ENCODE measurements at regions not wholly inside any gene's neighbourhood (a gene's known extent, or its start where the extent isn't known, plus 50 kb on each side); places are given as distances from the start of the nearest gene placed in this dataset.

GRCh38 chr12:78494911-78495310, 369.7 kb upstream of the SYT1 start:
- Histone ChIP-seq H3K36me3 (no peaks in the 10 kb centered on the region), H3K27me3 (no peaks in the 10 kb centered on the region), H3K4me3 (no peak overlapping the region), H3K4me1 (no peaks in the 10 kb centered on the region), H3K27ac (no peak overlapping the region), H3K9me3 (no peaks in the 10 kb centered on the region)
- intact Hi-C loops (cut with DNase I; ENCODE audit: low total_unique reads): no loop called here
- TF ChIP-seq POLR2A (IDR thresholded peaks at IDR 0.05): no peak
- TF ChIP-seq, protein P1, sequence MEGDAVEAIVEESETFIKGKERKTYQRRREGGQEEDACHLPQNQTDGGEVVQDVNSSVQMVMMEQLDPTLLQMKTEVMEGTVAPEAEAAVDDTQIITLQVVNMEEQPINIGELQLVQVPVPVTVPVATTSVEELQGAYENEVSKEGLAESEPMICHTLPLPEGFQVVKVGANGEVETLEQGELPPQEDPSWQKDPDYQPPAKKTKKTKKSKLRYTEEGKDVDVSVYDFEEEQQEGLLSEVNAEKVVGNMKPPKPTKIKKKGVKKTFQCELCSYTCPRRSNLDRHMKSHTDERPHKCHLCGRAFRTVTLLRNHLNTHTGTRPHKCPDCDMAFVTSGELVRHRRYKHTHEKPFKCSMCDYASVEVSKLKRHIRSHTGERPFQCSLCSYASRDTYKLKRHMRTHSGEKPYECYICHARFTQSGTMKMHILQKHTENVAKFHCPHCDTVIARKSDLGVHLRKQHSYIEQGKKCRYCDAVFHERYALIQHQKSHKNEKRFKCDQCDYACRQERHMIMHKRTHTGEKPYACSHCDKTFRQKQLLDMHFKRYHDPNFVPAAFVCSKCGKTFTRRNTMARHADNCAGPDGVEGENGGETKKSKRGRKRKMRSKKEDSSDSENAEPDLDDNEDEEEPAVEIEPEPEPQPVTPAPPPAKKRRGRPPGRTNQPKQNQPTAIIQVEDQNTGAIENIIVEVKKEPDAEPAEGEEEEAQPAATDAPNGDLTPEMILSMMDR (IDR thresholded peaks at IDR 0.05): no peak
- DNase-seq: no peak

DNA sequence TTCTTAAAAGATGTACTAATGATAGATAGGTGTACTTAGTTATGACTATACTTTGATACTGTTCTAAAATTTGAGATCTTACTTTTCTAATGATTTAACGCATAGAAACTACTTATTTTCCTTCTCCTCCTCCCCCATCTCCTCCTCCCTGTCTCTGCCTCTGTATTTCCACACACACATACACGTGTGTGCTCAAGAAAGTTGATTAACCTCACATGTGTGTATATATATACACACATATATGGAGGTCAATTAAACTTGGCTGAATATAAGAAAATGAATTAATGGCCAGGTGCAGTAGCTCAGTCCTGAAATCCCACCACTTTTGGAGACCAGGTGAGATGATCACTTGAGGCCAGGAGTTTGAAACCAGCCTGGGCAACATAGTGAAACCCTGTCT, 362.7 kb upstream of the SYT1 start:
- H3K27me3 ChIP-seq: no peaks in the 10 kb centered on the region
- H3K4me3 ChIP-seq: no peak overlapping the region
- no peak overlapping the region for H3K27ac ChIP-seq
- TF ChIP-seq, protein P1 (IDR thresholded peaks at IDR 0.05): no peak
- TF ChIP-seq POLR2A (IDR thresholded peaks at IDR 0.05): no peak
- no peaks in the 10 kb centered on the region for H3K4me1 ChIP-seq
- intact Hi-C loops (cut with DNase I; ENCODE audit: low total_unique reads): no loop called here
- no peak for DNase-seq
- H3K9me3 ChIP-seq: no peaks in the 10 kb centered on the region
- no peaks in the 10 kb centered on the region for H3K36me3 ChIP-seq

DNA sequence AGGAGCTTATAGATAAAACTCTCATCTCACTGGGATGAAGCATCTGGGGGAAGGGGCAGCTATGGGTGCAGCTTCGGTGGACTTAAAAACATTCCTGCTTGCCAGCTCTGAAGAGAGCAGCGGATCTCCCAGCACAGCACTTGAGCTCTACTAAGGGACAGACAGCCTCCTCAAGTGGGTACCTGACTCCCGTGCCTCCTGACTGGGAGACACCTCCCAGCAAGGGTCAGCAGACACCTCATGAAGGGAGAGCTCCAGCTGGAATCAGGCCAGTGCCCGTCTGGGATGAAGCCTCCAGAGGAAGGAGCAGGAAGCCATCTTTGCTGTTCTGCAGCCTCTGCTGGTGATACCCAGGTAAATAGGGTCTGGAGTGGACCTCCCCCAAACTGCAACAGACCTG, 345.2 kb upstream of the SYT1 start:
- Histone ChIP-seq H3K36me3 (no peaks in the 10 kb centered on the region), H3K9me3 (no peaks in the 10 kb centered on the region), H3K27me3 (no peaks in the 10 kb centered on the region), H3K4me1 (no peaks in the 10 kb centered on the region), H3K27ac (no peak overlapping the region), H3K4me3 (no peak overlapping the region)
- intact Hi-C loops (cut with DNase I; ENCODE audit: low total_unique reads): no loop called here
- TF ChIP-seq, protein P1 (IDR thresholded peaks at IDR 0.05): no peak
- no peak for TF ChIP-seq POLR2A (IDR thresholded peaks at IDR 0.05)
- no peak for DNase-seq

DNA sequence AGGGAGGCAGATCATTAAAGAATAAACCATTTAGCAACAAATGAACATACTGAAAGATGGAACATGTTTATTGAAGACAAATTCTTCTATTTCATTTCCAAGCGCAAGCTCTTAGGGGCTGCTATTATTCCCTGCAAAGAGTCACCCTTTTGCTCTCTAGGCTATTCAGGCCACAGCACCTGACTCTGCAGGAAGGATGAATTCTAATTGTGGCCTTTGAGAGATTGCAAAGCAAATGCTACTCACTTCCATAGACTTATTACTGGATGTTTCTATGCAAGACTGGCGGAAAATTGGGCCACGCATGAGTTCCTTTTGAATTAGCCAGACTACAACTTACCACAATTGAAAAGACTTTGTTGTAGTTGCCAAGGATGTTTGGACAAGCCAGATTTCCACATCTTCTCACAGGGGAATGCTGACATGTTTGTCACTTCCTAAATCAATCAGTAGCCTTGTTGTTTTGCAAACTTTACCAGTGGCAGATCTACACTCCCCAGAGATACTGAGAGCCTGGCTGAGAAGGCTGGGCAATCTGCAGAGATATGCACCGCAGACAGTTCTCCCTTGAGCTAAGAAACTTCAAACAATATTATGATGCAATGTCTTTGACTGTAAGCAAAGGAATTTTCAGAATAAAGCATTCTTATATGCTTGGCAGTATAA, 334.3 kb upstream of the SYT1 start:
- TF ChIP-seq, protein P1 (IDR thresholded peaks at IDR 0.05): no peak
- Histone ChIP-seq H3K27ac (no peak overlapping the region), H3K4me1 (no peaks in the 10 kb centered on the region), H3K27me3 (no peaks in the 10 kb centered on the region), H3K4me3 (no peak overlapping the region), H3K36me3 (no peaks in the 10 kb centered on the region), H3K9me3 (no peaks in the 10 kb centered on the region)
- DNase-seq: no peak
- intact Hi-C loops (cut with DNase I; ENCODE audit: low total_unique reads): no loop called here

- no peak for DNase-seq
- H3K4me3 ChIP-seq: no peak overlapping the region
- H3K4me1 ChIP-seq: no peaks in the 10 kb centered on the region
- no peaks in the 10 kb centered on the region for H3K36me3 ChIP-seq
- no peaks in the 10 kb centered on the region for H3K9me3 ChIP-seq
- intact Hi-C loops (cut with DNase I; ENCODE audit: low total_unique reads): no loop called here
- H3K27ac ChIP-seq: no peak overlapping the region
- no peaks in the 10 kb centered on the region for H3K27me3 ChIP-seq
- no peak for TF ChIP-seq POLR2A (IDR thresholded peaks at IDR 0.05)
- TF ChIP-seq, protein P1 (IDR thresholded peaks at IDR 0.05): no peak
These were observed 332.6 kb upstream of the SYT1 start for GRCh38 chr12:78531831-78532458.
